ENCODE measurements at regions not wholly inside any gene's neighbourhood (a gene's known extent, or its start where the extent isn't known, plus 50 kb on each side); places are given as distances from the start of the nearest gene placed in this dataset.

- no peak for TF ChIP-seq POLR2A (IDR thresholded peaks at IDR 0.05; ENCODE audit: extremely low read depth, insufficient read length)
- no peak for TF ChIP-seq CTCF (IDR thresholded peaks at IDR 0.05; ENCODE audit: low read depth, low read length)
- TF ChIP-seq MAX (IDR thresholded peaks at IDR 0.05; ENCODE audit: low read depth, low read length) = no peak
Observed at GRCh38 chr22:27447289-27447688, 354.3 kb downstream of the MN1 start.

Data from NB4 (cell line).